Gastrocnemius medialis (tissue), 4 donors: ENCODE measurements at regions not wholly inside any gene's neighbourhood (a gene's known extent, or its start where the extent isn't known, plus 50 kb on each side); places are given as distances from the start of the nearest gene placed in this dataset.

Experiments used
- CTCF ChIP-seq, 5 experiments: fragments of 450-650 bp in 3 of 5; fragments of 200-600 bp in 2 of 5; sonication (generic) in 2 of 5; IDR thresholded peaks in 4 of 5; conservative IDR thresholded peaks in 1 of 5; 1 replicate in 4 of 5; 2 replicates in 1 of 5; pipeline ENCODE4 v1.5.1; 2016 to 2019; ENCODE audit warnings: antibody characterized with exemption in 5 of 5, mild to moderate bottlenecking in 3 of 5, moderate library complexity in 3 of 5
- POLR2A ChIP-seq, 2 donors: fragments of 450-650 bp; IDR thresholded peaks; one replicate each; pipeline ENCODE4 v1.6.1; 2017; ENCODE audit warnings: antibody characterized with exemption in 2 of 2, mild to moderate bottlenecking in 2 of 2, moderate library complexity in 2 of 2

GRCh38 chr3:145971186-145971585 is 189.8 kb downstream of the PLOD2 start:
- TF ChIP-seq POLR2A (IDR thresholded peaks at IDR 0.05) (no peak), CTCF (IDR thresholded peaks at IDR 0.05 in 4 of 5, conservative IDR thresholded peaks at IDR 0.05 in 1 of 5) (no peak)
